ENCODE measurements at regions not wholly inside any gene's neighbourhood (a gene's known extent, or its start where the extent isn't known, plus 50 kb on each side); places are given as distances from the start of the nearest gene placed in this dataset.

GRCh38 chr15:98431171-98431570 is 217.2 kb upstream of the IGF1R start:
- 0 out of 3 replicates have a peak, but pooled peaks cover 2% of the 10 kb centered on the region for H3K9me3 ChIP-seq
- no peak overlapping the region for H3K4me2 ChIP-seq
- 74% methylated on average over 9 of the region's 9 CpGs for WGBS (ENCODE audit: missing lambda C conversion rate)
- no peak overlapping the region for H3K4me3 ChIP-seq
- POLR2A ChIA-PET, result no interaction called here
- no peak for TF ChIP-seq MAZ (IDR thresholded peaks at IDR 0.05; ENCODE audit: borderline replicate concordance, low read depth, low read length)
- no peak for TF ChIP-seq FOSL2 (IDR thresholded peaks at IDR 0.05)
- TF ChIP-seq FOSL2 (CRISPR knock-in tag; IDR thresholded peaks at IDR 0.05), result no peak
- TF ChIP-seq BHLHE40 (IDR thresholded peaks at IDR 0.05; ENCODE audit: low read depth, low read length), result no peak
- TF ChIP-seq FOSB (CRISPR knock-in tag; IDR thresholded peaks at IDR 0.05), result no peak
- TF ChIP-seq TP53 (CRISPR knock-in tag; IDR thresholded peaks at IDR 0.05), result no peak
- TF ChIP-seq CBX2 (IDR thresholded peaks at IDR 0.05; ENCODE audit: borderline replicate concordance, low read depth), result no peak
- no peak for TF ChIP-seq ZNF302 (CRISPR knock-in tag; IDR thresholded peaks at IDR 0.05)
- TF ChIP-seq CTCF (IDR thresholded peaks at IDR 0.05), result no peak
- TF ChIP-seq JUNB (IDR thresholded peaks at IDR 0.05), result no peak
- TF ChIP-seq ELK1 (IDR thresholded peaks at IDR 0.05; ENCODE audit: low read depth, low read length), result no peak
- no peak for TF ChIP-seq HMGXB4 (CRISPR knock-in tag; IDR thresholded peaks at IDR 0.05; ENCODE audit: borderline replicate concordance)
- no peak for TF ChIP-seq JUN (IDR thresholded peaks at IDR 0.05)
- CTCF ChIA-PET, result interaction anchor here (1.0 to 8.0 kb wide), 5 partner anchors 9 to 119 kb away, joined by 4 to 115 read pairs (median 18); no protein-coding TSS in a partner anchor
- H3K27ac ChIP-seq, result no peak overlapping the region
- no peaks in the 10 kb centered on the region for H3K4me1 ChIP-seq
- ATAC-seq (no peak), DNase-seq (ENCODE audit: low read depth in 1 of 2, low spot score in 1 of 2) (no peak), FAIRE-seq (no peak)

- no peak for FAIRE-seq
- ChIA-PET POLR2A (no interaction called here), CTCF (interaction anchor here (0.6 to 1.5 kb wide), 3 partner anchors 9 to 543 kb away, joined by 3 to 5 read pairs (median 3); no protein-coding TSS in a partner anchor)
- no peak overlapping the region for H3K4me2 ChIP-seq
- no peaks in the 10 kb centered on the region for H3K4me1 ChIP-seq
- 0 out of 3 replicates have a peak, but pooled peaks cover 2% of the 10 kb centered on the region for H3K9me3 ChIP-seq
- no peak for DNase-seq (ENCODE audit: low read depth in 1 of 2, low spot score in 1 of 2)
- WGBS (ENCODE audit: missing lambda C conversion rate), result 57% methylated on average over 6 of the region's 6 CpGs
- no peak overlapping the region for H3K4me3 ChIP-seq
- TF ChIP-seq KDM1A (IDR thresholded peaks at IDR 0.05; ENCODE audit: low read depth) (no peak), CHD2 (IDR thresholded peaks at IDR 0.05; ENCODE audit: low read length, partially characterized antibody) (no peak), POLR2AphosphoS2 (conservative IDR thresholded peaks at IDR 0.05; ENCODE audit: low read length) (no peak), FOSL2 (IDR thresholded peaks at IDR 0.05) (no peak), FOSL2 (CRISPR knock-in tag; IDR thresholded peaks at IDR 0.05) (no peak), EHMT2 (IDR thresholded peaks at IDR 0.05; ENCODE audit: low read depth) (no peak), BHLHE40 (IDR thresholded peaks at IDR 0.05; ENCODE audit: low read depth, low read length) (no peak), EHF (CRISPR knock-in tag; IDR thresholded peaks at IDR 0.05) (no peak), NPAS2 (CRISPR knock-in tag; IDR thresholded peaks at IDR 0.05; ENCODE audit: borderline replicate concordance) (no peak), ZSCAN20 (CRISPR knock-in tag; IDR thresholded peaks at IDR 0.05) (no peak), FOXS1 (CRISPR knock-in tag; IDR thresholded peaks at IDR 0.05) (no peak), HES2 (IDR thresholded peaks at IDR 0.05) (no peak), ATOH8 (CRISPR knock-in tag; IDR thresholded peaks at IDR 0.05; ENCODE audit: low read depth) (no peak), CBX8 (IDR thresholded peaks at IDR 0.05) (no peak), HOXB5 (CRISPR knock-in tag; IDR thresholded peaks at IDR 0.05) (no peak), ESRRA (IDR thresholded peaks at IDR 0.05; ENCODE audit: borderline replicate concordance, low read length) (no peak), TFCP2L1 (CRISPR knock-in tag; IDR thresholded peaks at IDR 0.05) (no peak), MAFK (IDR thresholded peaks at IDR 0.05; ENCODE audit: partially characterized antibody) (no peak)
- no peak overlapping the region for H3K27ac ChIP-seq
- no peak for ATAC-seq
Measured at GRCh38 chr15:98433346-98433745, 215.0 kb upstream of the IGF1R start.

All from A549 (cell line).